Common myeloid progenitor, CD34-positive (primary cell): ENCODE measurements at regions not wholly inside any gene's neighbourhood (a gene's known extent, or its start where the extent isn't known, plus 50 kb on each side); places are given as distances from the start of the nearest gene placed in this dataset.

Source experiments
- CTCF ChIA-PET: fragments of 350-600 bp; sonication (Branson Sonifier 250); formaldehyde crosslinking; loops from one replicate; lab custom pipeline; 2021; ENCODE audit warnings: antibody characterized with exemption; lab: Charles Lee
- POLR2A ChIA-PET: fragments of 350-600 bp; sonication (Branson Sonifier 250); formaldehyde crosslinking; loops from one replicate; lab custom pipeline; 2021; ENCODE audit warnings: antibody characterized with exemption; lab: Charles Lee
- DNase-seq, 3 donors: peaks; one replicate each; pipeline versions ENCODE4 v3.0.0 to v3.0.0-alpha.2; 2013
- H3K27ac ChIP-seq, 2 experiments: 1 replicate in 1 of 2; 2 replicates in 1 of 2; pipeline ENCODE4 v1.7.0; 2013; ENCODE audit warnings: inconsistent platforms in 2 of 2, low read length in 2 of 2, mild to moderate bottlenecking in 2 of 2, low read depth in 1 of 2, moderate library complexity in 1 of 2; ENCODE audit not compliant: severe bottlenecking in 2 of 2, insufficient read depth in 1 of 2, poor library complexity in 1 of 2
- H3K27me3 ChIP-seq, 5 experiments: replicated peaks in 2 of 5; 1 replicate in 3 of 5; 2 replicates in 2 of 5; pipeline versions ENCODE4 v1.6.1 to v1.7.0; 2013; ENCODE audit warnings: low read length in 4 of 5, mild to moderate bottlenecking in 2 of 5, moderate library complexity in 2 of 5, inconsistent platforms in 1 of 5; ENCODE audit not compliant: insufficient read depth in 5 of 5, control insufficient read depth in 4 of 5
- H3K36me3 ChIP-seq, 4 experiments: 1 replicate in 2 of 4; 2 replicates in 2 of 4; pipeline versions ENCODE4 v1.6.1 to v1.7.0; 2013; ENCODE audit warnings: low read length in 3 of 4, control low read depth in 1 of 4, mild to moderate bottlenecking in 1 of 4; ENCODE audit not compliant: control insufficient read depth in 4 of 4, insufficient read depth in 4 of 4
- H3K4me1 ChIP-seq, 4 experiments: 1 replicate in 3 of 4; 2 replicates in 1 of 4; pipeline versions ENCODE4 v1.6.1 to v1.7.1; 2013; ENCODE audit warnings: low read length in 3 of 4, mild to moderate bottlenecking in 3 of 4, control low read depth in 1 of 4, inconsistent platforms in 1 of 4, moderate library complexity in 1 of 4; ENCODE audit not compliant: control insufficient read depth in 4 of 4, insufficient read depth in 4 of 4; ENCODE audit errors: control extremely low read depth in 1 of 4
- H3K4me3 ChIP-seq, 7 experiments: 1 replicate in 4 of 7; 2 replicates in 3 of 7; pipeline versions ENCODE4 v1.5.1 to v1.7.0; 2013; ENCODE audit warnings: mild to moderate bottlenecking in 7 of 7, low read length in 6 of 7, moderate library complexity in 6 of 7, inconsistent platforms in 2 of 7, low read depth in 2 of 7, control low read depth in 1 of 7; ENCODE audit not compliant: insufficient read depth in 4 of 7, control insufficient read depth in 1 of 7; ENCODE audit errors: extremely low read depth in 1 of 7
- H3K9me3 ChIP-seq, 5 experiments: 1 replicate in 4 of 5; 2 replicates in 1 of 5; pipeline versions ENCODE4 v1.6.1 to v1.7.1; 2013; ENCODE audit warnings: low read length in 4 of 5, mild to moderate bottlenecking in 2 of 5, inconsistent platforms in 1 of 5, low read depth in 1 of 5, moderate library complexity in 1 of 5; ENCODE audit not compliant: control insufficient read depth in 4 of 5, insufficient read depth in 2 of 5; ENCODE audit errors: control extremely low read depth in 1 of 5
- WGBS: methylation state at CpG from one replicate; pipeline ENCODE4 v1.1.5; 2013; ENCODE audit not compliant: insufficient coverage; 5-methylcytosine and 5-hydroxymethylcytosine counted together

- DNase-seq = peak; percentile 4 to 31 (median 30)
- Histone ChIP-seq H3K9me3 (peaks cover 0 to 5% (median 0%) of the 10 kb centered on the region in 5 experiments), H3K4me3 (no peak overlapping the region), H3K27me3 (no peaks in the 10 kb centered on the region), H3K36me3 (no peaks in the 10 kb centered on the region), H3K4me1 (no peaks in the 10 kb centered on the region), H3K27ac (no peak overlapping the region)
- ChIA-PET CTCF (interaction anchor here (0.7 to 2.4 kb wide), 5 partner anchors 12 to 817 kb away, joined by 3 to 11 read pairs (median 4); no protein-coding TSS in a partner anchor), POLR2A (interaction anchor here (1.1 kb wide), 1 partner anchor 11 kb away, joined by 3 read pairs; no protein-coding TSS in a partner anchor)
- 43% methylated on average over 2 of the region's 6 CpGs for WGBS
These were observed 312.4 kb upstream of the MC4R start for GRCh38 chr18:60684843-60685513.

DNA sequence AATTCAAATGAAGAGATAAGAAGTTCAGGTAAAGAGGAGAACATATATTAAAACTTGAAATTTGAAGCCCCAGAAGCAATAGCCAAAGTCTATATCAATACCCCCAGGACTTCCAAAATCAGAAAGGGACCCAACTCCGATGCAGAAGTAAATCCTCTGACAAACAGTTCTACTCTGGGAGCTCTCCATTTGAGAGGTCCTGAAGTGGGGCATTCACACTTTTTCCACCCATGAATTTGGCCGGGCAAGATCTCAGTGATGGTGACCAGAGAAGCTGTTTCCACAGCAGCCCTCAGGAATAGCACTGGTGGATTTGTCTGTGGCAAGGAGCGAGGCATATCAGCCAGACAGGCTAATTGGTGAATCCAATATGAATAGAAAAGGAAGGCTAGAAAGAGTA is 313.6 kb upstream of the MC4R start:
- ChIA-PET POLR2A (interaction anchor here (1.1 kb wide), 1 partner anchor 12 kb away, joined by 3 read pairs; no protein-coding TSS in a partner anchor), CTCF (interaction anchor here (1.1 to 2.4 kb wide), 4 partner anchors 11 to 816 kb away, joined by 3 to 11 read pairs (median 4); no protein-coding TSS in a partner anchor)
- no peaks in the 10 kb centered on the region for H3K4me1 ChIP-seq
- peaks cover 0 to 5% (median 0%) of the 10 kb centered on the region in 5 experiments for H3K9me3 ChIP-seq
- no peaks in the 10 kb centered on the region for H3K36me3 ChIP-seq
- no peak overlapping the region for H3K4me3 ChIP-seq
- 100% methylated on average over 1 of the region's 3 CpGs for WGBS
- no peak for DNase-seq
- H3K27ac ChIP-seq = no peak overlapping the region
- H3K27me3 ChIP-seq = no peaks in the 10 kb centered on the region

DNA sequence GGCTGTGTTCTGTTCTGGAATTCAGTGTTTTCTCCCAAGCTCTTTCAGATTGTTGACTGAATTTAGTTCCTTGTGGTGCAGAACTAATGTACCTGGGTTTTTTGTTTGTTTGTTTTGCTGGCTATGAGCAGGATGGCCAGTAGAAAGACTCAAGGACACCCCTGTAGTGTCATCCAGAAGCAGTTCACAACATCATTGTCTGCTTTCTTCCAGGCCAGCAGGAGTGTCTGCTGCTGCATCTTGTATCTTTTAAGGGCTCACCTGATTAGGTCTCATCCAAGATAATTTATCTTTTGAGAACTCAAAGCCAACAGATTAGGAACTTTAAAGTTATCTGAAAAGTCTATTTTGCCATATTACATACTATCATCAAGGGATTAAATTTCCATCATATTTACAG is 318.5 kb upstream of the MC4R start:
- no peak overlapping the region for H3K4me3 ChIP-seq
- no peaks in the 10 kb centered on the region for H3K9me3 ChIP-seq
- no peak for DNase-seq
- CTCF ChIA-PET = no interaction called here
- no peaks in the 10 kb centered on the region for H3K4me1 ChIP-seq
- POLR2A ChIA-PET = no interaction called here
- H3K36me3 ChIP-seq = no peaks in the 10 kb centered on the region
- no peaks in the 10 kb centered on the region for H3K27me3 ChIP-seq
- no peak overlapping the region for H3K27ac ChIP-seq

- DNase-seq = no peak
- Histone ChIP-seq H3K9me3 (no peaks in the 10 kb centered on the region), H3K27me3 (no peaks in the 10 kb centered on the region), H3K4me3 (no peak overlapping the region), H3K4me1 (no peaks in the 10 kb centered on the region), H3K36me3 (no peaks in the 10 kb centered on the region), H3K27ac (no peak overlapping the region)
- CTCF ChIA-PET = no interaction called here
- 100% methylated on average over 4 of the region's 5 CpGs for WGBS
- POLR2A ChIA-PET = no interaction called here
These were observed 320.9 kb upstream of the MC4R start for GRCh38 chr18:60693426-60693825.

- Histone ChIP-seq H3K36me3 (no peaks in the 10 kb centered on the region), H3K9me3 (no peaks in the 10 kb centered on the region), H3K27ac (no peak overlapping the region), H3K4me1 (no peaks in the 10 kb centered on the region), H3K27me3 (no peaks in the 10 kb centered on the region), H3K4me3 (no peak overlapping the region)
- ChIA-PET POLR2A (no interaction called here), CTCF (no interaction called here)
- WGBS = no CpG with 5 or more reads among the region's 3 CpGs
- DNase-seq = no peak
These were observed 326.3 kb upstream of the MC4R start for GRCh38 chr18:60698901-60699300.

DNA sequence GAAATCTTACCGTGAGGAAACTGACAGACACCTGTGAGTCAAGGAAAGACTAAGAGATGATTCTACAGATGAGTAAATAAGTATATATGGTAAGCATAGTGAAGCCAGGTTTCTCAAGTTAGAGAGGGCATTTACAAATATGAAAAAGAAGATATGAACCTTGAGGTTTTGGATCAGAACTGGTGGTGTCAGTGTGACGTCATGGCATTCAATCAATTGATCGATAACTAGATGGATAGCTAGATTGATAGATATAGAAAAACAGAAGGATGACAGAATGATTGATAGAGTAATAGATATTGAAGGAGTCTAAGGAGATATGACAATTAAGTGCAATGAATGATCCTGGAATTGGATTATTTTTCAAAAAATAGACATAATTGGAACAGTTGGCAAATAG is 350.2 kb upstream of the MC4R start:
- Histone ChIP-seq H3K27me3 (no peaks in the 10 kb centered on the region), H3K27ac (no peak overlapping the region), H3K9me3 (no peaks in the 10 kb centered on the region), H3K36me3 (no peaks in the 10 kb centered on the region), H3K4me1 (no peaks in the 10 kb centered on the region), H3K4me3 (no peak overlapping the region)
- CTCF ChIA-PET = no interaction called here
- POLR2A ChIA-PET = no interaction called here
- no peak for DNase-seq
- 98% methylated on average over 3 of the region's 3 CpGs for WGBS

- POLR2A ChIA-PET = interaction anchor here (0.8 kb wide), 1 partner anchor 160 kb away, joined by 3 read pairs; no protein-coding TSS in a partner anchor
- no peak overlapping the region for H3K27ac ChIP-seq
- no peak for DNase-seq
- no peak overlapping the region for H3K4me3 ChIP-seq
- no peaks in the 10 kb centered on the region for H3K4me1 ChIP-seq
- H3K9me3 ChIP-seq = peaks cover 0 to 2% (median 0%) of the 10 kb centered on the region in 5 experiments
- H3K36me3 ChIP-seq = no peaks in the 10 kb centered on the region
- H3K27me3 ChIP-seq = no peaks in the 10 kb centered on the region
- CTCF ChIA-PET = no interaction called here
- 100% methylated on average over 1 of the region's 1 CpG for WGBS
These were observed 359.6 kb upstream of the MC4R start for GRCh38 chr18:60732143-60732542.
